A673 (cell line): ENCODE measurements at regions not wholly inside any gene's neighbourhood (a gene's known extent, or its start where the extent isn't known, plus 50 kb on each side); places are given as distances from the start of the nearest gene placed in this dataset.

Experiments used
- BruUV-seq: library from RNA; stranded (reverse); fragments of 400-500 nt; replicated peaks from 2 replicates; lab custom pipeline; 2021; lab: Mats Ljungman, UMichigan
- CTCF ChIA-PET: fragments of 300-600 bp; sonication (Branson Sonifier 250); formaldehyde crosslinking; loops from one replicate; lab custom pipeline; 2022; ENCODE audit warnings: antibody characterized with exemption; lab: Charles Lee
- POLR2A ChIA-PET: fragments of 300-600 bp; sonication (Branson Sonifier 250); formaldehyde crosslinking; loops from one replicate; lab custom pipeline; 2022; ENCODE audit warnings: antibody characterized with exemption; ENCODE audit not compliant: low non-redundant PET; lab: Charles Lee
- DNase-seq: peaks from one replicate; pipeline ENCODE4 v3.0.0-alpha.2; 2015; ENCODE audit warnings: low spot score
- H3K27ac ChIP-seq: fragments of 200-600 bp; sonication (generic); 2 replicates; pipeline ENCODE4 v1.5.1; 2016; ENCODE audit warnings: mixed run types, low read depth, mild to moderate bottlenecking, mixed read lengths, antibody characterized with exemption, low read length; ENCODE audit not compliant: poor library complexity, severe bottlenecking
- H3K27me3 ChIP-seq: fragments of 200-600 bp; sonication (generic); replicated peaks from 2 replicates; pipeline ENCODE4 v1.6.1; 2017; ENCODE audit warnings: mixed run types, low read depth, mild to moderate bottlenecking, mixed read lengths, antibody characterized with exemption, low read length; ENCODE audit not compliant: insufficient read depth, poor library complexity
- H3K36me3 ChIP-seq: fragments of 200-600 bp; sonication (generic); 2 replicates; pipeline ENCODE4 v1.6.1; 2016; ENCODE audit warnings: mixed run types, mild to moderate bottlenecking, mixed read lengths, antibody characterized with exemption, low read length; ENCODE audit not compliant: insufficient read depth, poor library complexity, severe bottlenecking
- H3K4me1 ChIP-seq: fragments of 200-600 bp; sonication (generic); 2 replicates; pipeline ENCODE4 v1.6.1; 2017; ENCODE audit warnings: mixed run types, mild to moderate bottlenecking, mixed read lengths, antibody characterized with exemption, low read length; ENCODE audit not compliant: insufficient read depth, poor library complexity, severe bottlenecking
- H3K4me3 ChIP-seq: fragments of 200-600 bp; sonication (generic); 2 replicates; pipeline ENCODE4 v1.5.1; 2016; ENCODE audit warnings: low read depth, mixed run types, mild to moderate bottlenecking, mixed read lengths, low read length; ENCODE audit not compliant: poor library complexity, severe bottlenecking
- H3K9me3 ChIP-seq: fragments of 200-600 bp; sonication (generic); 2 replicates; pipeline ENCODE4 v1.6.1; 2016; ENCODE audit warnings: mixed run types, low read depth, mild to moderate bottlenecking, mixed read lengths, antibody characterized with exemption, low read length; ENCODE audit not compliant: poor library complexity, severe bottlenecking
- EZH2 ChIP-seq: fragments of 200-600 bp; sonication (generic); IDR thresholded peaks from 2 replicates; pipeline ENCODE4 v1.6.1; 2017; ENCODE audit warnings: borderline replicate concordance, low read depth, mild to moderate bottlenecking, mixed read lengths, antibody characterized with exemption, low read length; ENCODE audit not compliant: poor library complexity, severe bottlenecking
- intact Hi-C: fragments of 100-400 bp; cut with micrococcal nuclease; formaldehyde crosslinking; loops from one replicate; pipeline ENCODE4 v1.10.0; 2022; ENCODE audit not compliant: unreplicated experiment
- TF ChIP-seq, protein P1 (sequence below): fragments of 300-800, 200-600 bp; sonication (generic); conservative IDR thresholded peaks from 2 replicates; pipeline ENCODE4 v1.5.1; 2017; ENCODE audit warnings: low read depth, mild to moderate bottlenecking, antibody characterized with exemption, low read length, moderate library complexity, mixed read lengths

DNA sequence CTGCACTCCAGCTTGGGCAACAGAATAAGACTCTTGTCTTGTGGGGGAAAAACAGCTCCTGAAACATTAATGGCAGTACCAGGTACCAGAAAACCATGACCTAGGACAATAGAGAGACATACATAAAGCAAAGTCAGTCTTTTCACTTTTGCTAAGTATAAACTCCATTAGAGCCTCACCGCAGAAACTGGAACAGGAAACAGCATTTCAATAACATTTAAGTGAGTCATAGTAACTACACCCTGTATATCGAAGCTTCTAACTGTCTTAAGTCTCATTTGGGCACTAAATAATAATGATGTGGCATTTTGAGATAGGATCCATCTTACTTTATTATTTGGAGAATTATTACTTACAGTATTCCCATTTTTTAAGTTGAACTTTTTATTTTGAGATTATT lies 517.8 kb upstream of the CELF2 start:
- H3K27ac ChIP-seq = no peak overlapping the region
- ChIA-PET CTCF (no interaction called here), POLR2A (no interaction called here)
- no peaks in the 10 kb centered on the region for H3K4me1 ChIP-seq
- intact Hi-C loops = no loop called here
- DNase-seq = no peak
- H3K27me3 ChIP-seq = no peaks in the 10 kb centered on the region
- H3K36me3 ChIP-seq = no peaks in the 10 kb centered on the region
- H3K4me3 ChIP-seq = no peak overlapping the region
- TF ChIP-seq, protein P1, sequence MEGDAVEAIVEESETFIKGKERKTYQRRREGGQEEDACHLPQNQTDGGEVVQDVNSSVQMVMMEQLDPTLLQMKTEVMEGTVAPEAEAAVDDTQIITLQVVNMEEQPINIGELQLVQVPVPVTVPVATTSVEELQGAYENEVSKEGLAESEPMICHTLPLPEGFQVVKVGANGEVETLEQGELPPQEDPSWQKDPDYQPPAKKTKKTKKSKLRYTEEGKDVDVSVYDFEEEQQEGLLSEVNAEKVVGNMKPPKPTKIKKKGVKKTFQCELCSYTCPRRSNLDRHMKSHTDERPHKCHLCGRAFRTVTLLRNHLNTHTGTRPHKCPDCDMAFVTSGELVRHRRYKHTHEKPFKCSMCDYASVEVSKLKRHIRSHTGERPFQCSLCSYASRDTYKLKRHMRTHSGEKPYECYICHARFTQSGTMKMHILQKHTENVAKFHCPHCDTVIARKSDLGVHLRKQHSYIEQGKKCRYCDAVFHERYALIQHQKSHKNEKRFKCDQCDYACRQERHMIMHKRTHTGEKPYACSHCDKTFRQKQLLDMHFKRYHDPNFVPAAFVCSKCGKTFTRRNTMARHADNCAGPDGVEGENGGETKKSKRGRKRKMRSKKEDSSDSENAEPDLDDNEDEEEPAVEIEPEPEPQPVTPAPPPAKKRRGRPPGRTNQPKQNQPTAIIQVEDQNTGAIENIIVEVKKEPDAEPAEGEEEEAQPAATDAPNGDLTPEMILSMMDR = no peak
- no peak for TF ChIP-seq EZH2
- no peaks in the 10 kb centered on the region for H3K9me3 ChIP-seq
- BruUV-seq = no TSS peak

DNA sequence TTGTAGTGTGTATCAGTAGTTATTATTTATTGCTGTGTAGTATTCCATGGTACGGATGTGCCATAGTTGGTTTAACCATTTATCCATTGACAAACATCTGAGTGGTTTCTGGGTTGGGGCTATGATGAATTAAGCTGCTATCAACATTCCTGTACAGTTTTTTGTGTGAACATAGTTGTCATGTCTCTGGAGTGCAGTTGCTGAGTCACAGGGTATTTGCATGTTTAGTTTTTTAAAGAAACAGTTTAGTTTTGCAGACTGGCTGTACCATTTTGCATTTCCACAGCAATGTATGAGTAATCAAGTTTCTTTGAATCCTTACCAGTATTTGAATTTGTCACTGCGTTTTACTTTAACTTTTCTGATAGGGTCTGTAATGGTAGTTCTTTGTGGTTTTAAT lies 516.7 kb upstream of the CELF2 start:
- DNase-seq = no peak
- H3K27ac ChIP-seq = no peak overlapping the region
- H3K9me3 ChIP-seq = no peaks in the 10 kb centered on the region
- TF ChIP-seq, protein P1 = no peak
- no peak for TF ChIP-seq EZH2
- no peaks in the 10 kb centered on the region for H3K27me3 ChIP-seq
- no peaks in the 10 kb centered on the region for H3K36me3 ChIP-seq
- POLR2A ChIA-PET = no interaction called here
- CTCF ChIA-PET = no interaction called here
- H3K4me1 ChIP-seq = no peaks in the 10 kb centered on the region
- no peak overlapping the region for H3K4me3 ChIP-seq
- BruUV-seq = no TSS peak
- intact Hi-C loops = no loop called here

- intact Hi-C loops = no loop called here
- CTCF ChIA-PET = no interaction called here
- Histone ChIP-seq H3K36me3 (no peaks in the 10 kb centered on the region), H3K27me3 (no peaks in the 10 kb centered on the region), H3K4me1 (no peaks in the 10 kb centered on the region), H3K4me3 (no peak overlapping the region), H3K9me3 (no peaks in the 10 kb centered on the region), H3K27ac (no peak overlapping the region)
- TF ChIP-seq, protein P1 = no peak
- TF ChIP-seq EZH2 = no peak
- DNase-seq = no peak
- POLR2A ChIA-PET = no interaction called here
- BruUV-seq = no TSS peak
These were observed 513.9 kb upstream of the CELF2 start for GRCh38 chr10:10503772-10504171.
